ENCODE measurements at regions not wholly inside any gene's neighbourhood (a gene's known extent, or its start where the extent isn't known, plus 50 kb on each side); places are given as distances from the start of the nearest gene placed in this dataset.

DNA sequence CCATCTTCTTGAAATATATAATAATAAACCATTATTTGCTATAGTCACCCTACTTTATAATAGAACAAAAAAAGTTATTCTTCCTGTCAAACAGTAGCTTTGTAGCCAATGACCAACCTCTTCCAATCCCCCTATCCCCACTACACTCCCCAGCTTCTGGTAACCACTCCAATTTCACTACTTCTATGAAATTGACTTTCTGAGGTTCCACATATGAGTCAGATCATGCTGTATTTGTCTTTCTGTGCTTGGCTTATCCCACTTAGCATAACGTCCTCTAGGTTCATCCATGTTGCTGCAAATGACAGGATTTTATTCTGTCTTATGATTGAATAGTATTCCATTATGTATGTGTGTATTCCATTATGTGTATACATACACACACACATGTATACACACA lies 809.7 kb upstream of the NDST4 start (continued):
- TF ChIP-seq, protein P1, sequence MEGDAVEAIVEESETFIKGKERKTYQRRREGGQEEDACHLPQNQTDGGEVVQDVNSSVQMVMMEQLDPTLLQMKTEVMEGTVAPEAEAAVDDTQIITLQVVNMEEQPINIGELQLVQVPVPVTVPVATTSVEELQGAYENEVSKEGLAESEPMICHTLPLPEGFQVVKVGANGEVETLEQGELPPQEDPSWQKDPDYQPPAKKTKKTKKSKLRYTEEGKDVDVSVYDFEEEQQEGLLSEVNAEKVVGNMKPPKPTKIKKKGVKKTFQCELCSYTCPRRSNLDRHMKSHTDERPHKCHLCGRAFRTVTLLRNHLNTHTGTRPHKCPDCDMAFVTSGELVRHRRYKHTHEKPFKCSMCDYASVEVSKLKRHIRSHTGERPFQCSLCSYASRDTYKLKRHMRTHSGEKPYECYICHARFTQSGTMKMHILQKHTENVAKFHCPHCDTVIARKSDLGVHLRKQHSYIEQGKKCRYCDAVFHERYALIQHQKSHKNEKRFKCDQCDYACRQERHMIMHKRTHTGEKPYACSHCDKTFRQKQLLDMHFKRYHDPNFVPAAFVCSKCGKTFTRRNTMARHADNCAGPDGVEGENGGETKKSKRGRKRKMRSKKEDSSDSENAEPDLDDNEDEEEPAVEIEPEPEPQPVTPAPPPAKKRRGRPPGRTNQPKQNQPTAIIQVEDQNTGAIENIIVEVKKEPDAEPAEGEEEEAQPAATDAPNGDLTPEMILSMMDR (IDR thresholded peaks at IDR 0.05), result no peak
- TF ChIP-seq, protein P2, sequence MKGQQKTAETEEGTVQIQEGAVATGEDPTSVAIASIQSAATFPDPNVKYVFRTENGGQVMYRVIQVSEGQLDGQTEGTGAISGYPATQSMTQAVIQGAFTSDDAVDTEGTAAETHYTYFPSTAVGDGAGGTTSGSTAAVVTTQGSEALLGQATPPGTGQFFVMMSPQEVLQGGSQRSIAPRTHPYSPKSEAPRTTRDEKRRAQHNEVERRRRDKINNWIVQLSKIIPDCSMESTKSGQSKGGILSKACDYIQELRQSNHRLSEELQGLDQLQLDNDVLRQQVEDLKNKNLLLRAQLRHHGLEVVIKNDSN (IDR thresholded peaks at IDR 0.05; ENCODE audit: borderline replicate concordance, low read depth), result no peak
- TF ChIP-seq FOSL2 (IDR thresholded peaks at IDR 0.05; ENCODE audit: borderline replicate concordance, low read depth), result no peak
- TF ChIP-seq, protein P3, sequence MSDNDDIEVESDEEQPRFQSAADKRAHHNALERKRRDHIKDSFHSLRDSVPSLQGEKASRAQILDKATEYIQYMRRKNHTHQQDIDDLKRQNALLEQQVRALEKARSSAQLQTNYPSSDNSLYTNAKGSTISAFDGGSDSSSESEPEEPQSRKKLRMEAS (IDR thresholded peaks at IDR 0.05; ENCODE audit: low read depth), result no peak
- no peak for TF ChIP-seq JUND (IDR thresholded peaks at IDR 0.05)
- TF ChIP-seq, protein P4, sequence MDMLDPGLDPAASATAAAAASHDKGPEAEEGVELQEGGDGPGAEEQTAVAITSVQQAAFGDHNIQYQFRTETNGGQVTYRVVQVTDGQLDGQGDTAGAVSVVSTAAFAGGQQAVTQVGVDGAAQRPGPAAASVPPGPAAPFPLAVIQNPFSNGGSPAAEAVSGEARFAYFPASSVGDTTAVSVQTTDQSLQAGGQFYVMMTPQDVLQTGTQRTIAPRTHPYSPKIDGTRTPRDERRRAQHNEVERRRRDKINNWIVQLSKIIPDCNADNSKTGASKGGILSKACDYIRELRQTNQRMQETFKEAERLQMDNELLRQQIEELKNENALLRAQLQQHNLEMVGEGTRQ (IDR thresholded peaks at IDR 0.05; ENCODE audit: borderline replicate concordance, low read depth, low read length), result no peak
- TF ChIP-seq, protein P5, sequence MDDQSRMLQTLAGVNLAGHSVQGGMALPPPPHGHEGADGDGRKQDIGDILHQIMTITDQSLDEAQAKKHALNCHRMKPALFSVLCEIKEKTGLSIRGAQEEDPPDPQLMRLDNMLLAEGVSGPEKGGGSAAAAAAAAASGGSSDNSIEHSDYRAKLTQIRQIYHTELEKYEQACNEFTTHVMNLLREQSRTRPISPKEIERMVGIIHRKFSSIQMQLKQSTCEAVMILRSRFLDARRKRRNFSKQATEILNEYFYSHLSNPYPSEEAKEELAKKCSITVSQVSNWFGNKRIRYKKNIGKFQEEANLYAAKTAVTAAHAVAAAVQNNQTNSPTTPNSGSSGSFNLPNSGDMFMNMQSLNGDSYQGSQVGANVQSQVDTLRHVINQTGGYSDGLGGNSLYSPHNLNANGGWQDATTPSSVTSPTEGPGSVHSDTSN (IDR thresholded peaks at IDR 0.05), result no peak

DNA sequence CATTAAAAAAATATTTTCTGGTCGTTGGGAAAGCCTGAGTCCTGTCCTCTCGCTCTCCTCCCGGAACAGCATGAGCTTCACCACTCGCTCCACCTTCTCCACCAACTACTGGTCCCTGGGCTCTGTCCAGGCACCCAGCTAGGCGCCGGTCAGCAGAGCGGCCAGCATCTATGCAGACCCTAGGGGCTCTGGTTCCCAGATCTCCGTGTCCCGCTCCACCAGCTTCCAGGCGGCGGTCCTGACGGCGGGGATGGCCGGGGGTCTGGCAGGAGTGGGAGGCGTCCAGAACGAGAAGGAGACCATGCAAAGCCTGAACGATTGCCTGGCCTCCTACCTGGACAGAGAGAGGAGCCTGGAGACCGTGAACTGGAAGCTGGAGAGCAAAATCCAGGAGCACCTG lies 807.2 kb upstream of the NDST4 start:
- Histone ChIP-seq H3K36me3 (replicated peaks in 1 of 2; ENCODE audit: control insufficient read depth in 1 of 2, insufficient read depth in 2 of 2, low read length in 1 of 2) (no peaks in the 10 kb centered on the region), H3K27ac (ENCODE audit: low read depth in 2 of 2, low read length in 1 of 2) (no peak overlapping the region), H3K4me1 (ENCODE audit: control insufficient read depth in 1 of 2, insufficient read depth in 2 of 2, low read depth in 1 of 2, low read length in 1 of 2) (no peaks in the 10 kb centered on the region), H3K4me2 (no peak overlapping the region), H3K4me3 (ENCODE audit: low read depth in 2 of 2, low read length in 1 of 2) (no peak overlapping the region), H2AFZ (ENCODE audit: low read depth) (no peak overlapping the region), H3K9me2 (no peaks in the 10 kb centered on the region), H3K9me3 (no peaks in the 10 kb centered on the region), H3K27me3 (ENCODE audit: insufficient read depth) (no peaks in the 10 kb centered on the region), H3F3A (replicated peaks; ENCODE audit: insufficient read depth) (no peaks in the 10 kb centered on the region), H4K20me1 (ENCODE audit: insufficient read depth) (no peaks in the 10 kb centered on the region), H3K9ac (no peak overlapping the region), H3K79me2 (ENCODE audit: insufficient read depth) (no peaks in the 10 kb centered on the region)
- TF ChIP-seq FOXM1 (IDR thresholded peaks at IDR 0.05; ENCODE audit: low read depth) (no peak), FOSL2 (IDR thresholded peaks at IDR 0.05; ENCODE audit: borderline replicate concordance, low read depth) (no peak), JUND (IDR thresholded peaks at IDR 0.05) (no peak), RXRA (IDR thresholded peaks at IDR 0.05; ENCODE audit: borderline replicate concordance, low read depth) (no peak), RAD21 (IDR thresholded peaks at IDR 0.05; ENCODE audit: low read length) (no peak), ELF1 (IDR thresholded peaks at IDR 0.05) (no peak), NRF1 (IDR thresholded peaks at IDR 0.05; ENCODE audit: low read depth, low read length) (no peak), MXI1 (IDR thresholded peaks at IDR 0.05; ENCODE audit: low read depth, low read length) (no peak), EZH2phosphoT487 (IDR thresholded peaks at IDR 0.05; ENCODE audit: borderline replicate concordance, low read depth) (no peak), SMC3 (IDR thresholded peaks at IDR 0.05; ENCODE audit: low read depth, low read length) (no peak), RCOR1 (IDR thresholded peaks at IDR 0.05; ENCODE audit: low read length) (no peak)
- TF ChIP-seq, protein P6, sequence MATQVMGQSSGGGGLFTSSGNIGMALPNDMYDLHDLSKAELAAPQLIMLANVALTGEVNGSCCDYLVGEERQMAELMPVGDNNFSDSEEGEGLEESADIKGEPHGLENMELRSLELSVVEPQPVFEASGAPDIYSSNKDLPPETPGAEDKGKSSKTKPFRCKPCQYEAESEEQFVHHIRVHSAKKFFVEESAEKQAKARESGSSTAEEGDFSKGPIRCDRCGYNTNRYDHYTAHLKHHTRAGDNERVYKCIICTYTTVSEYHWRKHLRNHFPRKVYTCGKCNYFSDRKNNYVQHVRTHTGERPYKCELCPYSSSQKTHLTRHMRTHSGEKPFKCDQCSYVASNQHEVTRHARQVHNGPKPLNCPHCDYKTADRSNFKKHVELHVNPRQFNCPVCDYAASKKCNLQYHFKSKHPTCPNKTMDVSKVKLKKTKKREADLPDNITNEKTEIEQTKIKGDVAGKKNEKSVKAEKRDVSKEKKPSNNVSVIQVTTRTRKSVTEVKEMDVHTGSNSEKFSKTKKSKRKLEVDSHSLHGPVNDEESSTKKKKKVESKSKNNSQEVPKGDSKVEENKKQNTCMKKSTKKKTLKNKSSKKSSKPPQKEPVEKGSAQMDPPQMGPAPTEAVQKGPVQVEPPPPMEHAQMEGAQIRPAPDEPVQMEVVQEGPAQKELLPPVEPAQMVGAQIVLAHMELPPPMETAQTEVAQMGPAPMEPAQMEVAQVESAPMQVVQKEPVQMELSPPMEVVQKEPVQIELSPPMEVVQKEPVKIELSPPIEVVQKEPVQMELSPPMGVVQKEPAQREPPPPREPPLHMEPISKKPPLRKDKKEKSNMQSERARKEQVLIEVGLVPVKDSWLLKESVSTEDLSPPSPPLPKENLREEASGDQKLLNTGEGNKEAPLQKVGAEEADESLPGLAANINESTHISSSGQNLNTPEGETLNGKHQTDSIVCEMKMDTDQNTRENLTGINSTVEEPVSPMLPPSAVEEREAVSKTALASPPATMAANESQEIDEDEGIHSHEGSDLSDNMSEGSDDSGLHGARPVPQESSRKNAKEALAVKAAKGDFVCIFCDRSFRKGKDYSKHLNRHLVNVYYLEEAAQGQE (IDR thresholded peaks at IDR 0.05; ENCODE audit: low read depth, low read length), result no peak
- TF ChIP-seq, protein P2 (IDR thresholded peaks at IDR 0.05; ENCODE audit: borderline replicate concordance, low read depth), result no peak
- TF ChIP-seq, protein P3 (IDR thresholded peaks at IDR 0.05; ENCODE audit: low read depth), result no peak
- ChIA-PET CTCF (no interaction called here), POLR2A (no interaction called here)
- no peak for DNase-seq
- 63% methylated on average over 18 of the region's 18 CpGs for WGBS (ENCODE audit: low lambda C conversion rate)
